Loucy (cell line): ENCODE measurements at regions not wholly inside any gene's neighbourhood (a gene's known extent, or its start where the extent isn't known, plus 50 kb on each side); places are given as distances from the start of the nearest gene placed in this dataset.

Experiments
- H2AFZ ChIP-seq: fragments of 200-600 bp; sonication (generic); 2 replicates; pipeline ENCODE4 v1.6.0; 2016; ENCODE audit warnings: antibody characterized with exemption, mild to moderate bottlenecking, low read length, moderate library complexity
- H3F3A ChIP-seq: fragments of 200-600 bp; 2 replicates; pipeline ENCODE4 v1.6.0; 2016; ENCODE audit warnings: antibody characterized with exemption, low read depth, mild to moderate bottlenecking
- H3K27me3 ChIP-seq: fragments of 200-600 bp; sonication (generic); 2 replicates; pipeline ENCODE4 v1.6.1; 2014; ENCODE audit warnings: low read length, mild to moderate bottlenecking; ENCODE audit not compliant: insufficient read depth, poor library complexity, severe bottlenecking
- H3K36me3 ChIP-seq: fragments of 200-600 bp; sonication (generic); 2 replicates; pipeline ENCODE4 v1.6.1; 2016; ENCODE audit warnings: low read length; ENCODE audit not compliant: insufficient read depth
- H3K4me1 ChIP-seq: fragments of 200-600 bp; sonication (generic); 2 replicates; pipeline ENCODE4 v1.5.1; 2014; ENCODE audit warnings: low read length, mild to moderate bottlenecking; ENCODE audit not compliant: insufficient read depth, poor library complexity, severe bottlenecking
- H3K4me2 ChIP-seq: fragments of 200-600 bp; sonication (generic); 2 replicates; pipeline ENCODE4 v1.6.0; 2014; ENCODE audit warnings: antibody characterized with exemption, low read length, low read depth, mild to moderate bottlenecking; ENCODE audit not compliant: poor library complexity, severe bottlenecking
- H3K4me3 ChIP-seq: fragments of 200-600 bp; sonication (generic); 2 replicates; pipeline ENCODE4 v1.5.1; 2014; ENCODE audit warnings: low read length, mild to moderate bottlenecking, mixed read lengths; ENCODE audit not compliant: poor library complexity, severe bottlenecking
- H3K79me2 ChIP-seq: fragments of 200-600 bp; sonication (generic); 2 replicates; pipeline ENCODE4 v1.6.1; 2014; ENCODE audit warnings: low read length; ENCODE audit not compliant: insufficient read depth
- H3K9ac ChIP-seq: fragments of 200-600 bp; sonication (generic); 2 replicates; pipeline ENCODE4 v1.6.0; 2014; ENCODE audit warnings: mild to moderate bottlenecking, low read depth, low read length, moderate library complexity; ENCODE audit not compliant: poor library complexity, severe bottlenecking
- H3K9me2 ChIP-seq: fragments of 200-600 bp; sonication (generic); replicated peaks from 2 replicates; pipeline ENCODE4 v1.6.1; 2016; ENCODE audit warnings: low read depth, low read length, mixed read lengths
- H3K9me3 ChIP-seq: fragments of 200-600 bp; sonication (generic); 2 replicates; pipeline ENCODE4 v1.6.1; 2014; ENCODE audit warnings: mild to moderate bottlenecking, antibody characterized with exemption, low read length, low read depth; ENCODE audit not compliant: insufficient read depth
- H4K20me1 ChIP-seq: fragments of 200-600 bp; sonication (generic); 2 replicates; pipeline ENCODE4 v1.6.0; 2014; ENCODE audit warnings: antibody characterized with exemption, low read length, mild to moderate bottlenecking; ENCODE audit not compliant: insufficient read depth, poor library complexity, severe bottlenecking
- EZH2phosphoT487 ChIP-seq: fragments of 200-600 bp; IDR thresholded peaks from 2 replicates; pipeline ENCODE4 v1.6.1; 2018; ENCODE audit warnings: antibody characterized with exemption, mild to moderate bottlenecking, moderate library complexity, borderline replicate concordance
- TF ChIP-seq, protein P1 (sequence below): fragments of 200-600 bp; sonication (generic); conservative IDR thresholded peaks from 2 replicates; pipeline ENCODE4 v1.5.1; 2014; ENCODE audit warnings: mild to moderate bottlenecking, antibody characterized with exemption, low read length

DNA sequence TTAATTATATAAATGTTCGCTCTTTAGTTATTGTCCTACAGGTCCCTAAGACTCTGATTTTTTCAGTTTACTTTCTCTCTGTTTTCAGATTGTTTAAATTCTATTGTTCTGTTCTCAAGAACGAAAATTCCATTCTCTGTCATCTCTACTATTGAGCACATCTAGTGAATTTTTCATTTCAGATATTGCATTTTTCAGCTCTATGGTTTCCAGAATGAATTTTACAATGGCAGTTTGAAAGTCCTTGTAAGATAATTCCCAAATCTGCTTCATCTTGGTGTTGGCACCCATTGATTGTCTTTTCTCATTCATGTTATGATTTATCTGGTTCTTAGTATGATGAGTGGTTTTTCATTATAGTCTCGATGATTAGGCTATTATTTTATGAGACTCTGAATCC lies 519.6 kb upstream of the LRFN5 start:
- Histone ChIP-seq H2AFZ (no peak overlapping the region), H3K9me2 (no peaks in the 10 kb centered on the region), H3K9me3 (no peaks in the 10 kb centered on the region), H4K20me1 (no peaks in the 10 kb centered on the region), H3K4me1 (no peaks in the 10 kb centered on the region), H3F3A (no peaks in the 10 kb centered on the region), H3K4me2 (no peak overlapping the region), H3K27me3 (no peaks in the 10 kb centered on the region), H3K79me2 (no peaks in the 10 kb centered on the region), H3K9ac (no peak overlapping the region), H3K36me3 (no peaks in the 10 kb centered on the region), H3K4me3 (no peak overlapping the region)
- TF ChIP-seq, protein P1, sequence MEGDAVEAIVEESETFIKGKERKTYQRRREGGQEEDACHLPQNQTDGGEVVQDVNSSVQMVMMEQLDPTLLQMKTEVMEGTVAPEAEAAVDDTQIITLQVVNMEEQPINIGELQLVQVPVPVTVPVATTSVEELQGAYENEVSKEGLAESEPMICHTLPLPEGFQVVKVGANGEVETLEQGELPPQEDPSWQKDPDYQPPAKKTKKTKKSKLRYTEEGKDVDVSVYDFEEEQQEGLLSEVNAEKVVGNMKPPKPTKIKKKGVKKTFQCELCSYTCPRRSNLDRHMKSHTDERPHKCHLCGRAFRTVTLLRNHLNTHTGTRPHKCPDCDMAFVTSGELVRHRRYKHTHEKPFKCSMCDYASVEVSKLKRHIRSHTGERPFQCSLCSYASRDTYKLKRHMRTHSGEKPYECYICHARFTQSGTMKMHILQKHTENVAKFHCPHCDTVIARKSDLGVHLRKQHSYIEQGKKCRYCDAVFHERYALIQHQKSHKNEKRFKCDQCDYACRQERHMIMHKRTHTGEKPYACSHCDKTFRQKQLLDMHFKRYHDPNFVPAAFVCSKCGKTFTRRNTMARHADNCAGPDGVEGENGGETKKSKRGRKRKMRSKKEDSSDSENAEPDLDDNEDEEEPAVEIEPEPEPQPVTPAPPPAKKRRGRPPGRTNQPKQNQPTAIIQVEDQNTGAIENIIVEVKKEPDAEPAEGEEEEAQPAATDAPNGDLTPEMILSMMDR: no peak
- no peak for TF ChIP-seq EZH2phosphoT487

DNA sequence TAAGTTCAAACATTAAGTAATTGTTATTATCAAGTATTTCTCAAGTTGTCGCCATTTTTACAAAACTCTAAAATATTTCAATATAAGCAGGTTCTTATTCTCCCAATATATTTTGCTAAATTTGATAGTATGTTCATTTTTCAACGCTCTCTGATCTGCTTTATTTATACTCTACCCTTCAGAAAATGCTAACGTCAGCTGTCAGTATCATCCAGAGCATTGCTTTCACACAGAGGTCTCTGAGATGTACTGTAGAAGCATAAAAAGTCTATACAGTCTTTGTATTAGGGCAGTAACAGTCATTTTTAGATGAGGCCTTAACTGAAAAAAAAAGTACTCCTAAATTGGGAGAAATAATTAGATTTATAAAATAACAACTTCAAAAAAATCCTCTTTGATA lies 533.1 kb upstream of the LRFN5 start:
- Histone ChIP-seq H3K4me3 (no peak overlapping the region), H3K36me3 (no peaks in the 10 kb centered on the region), H3K79me2 (no peaks in the 10 kb centered on the region), H3F3A (no peaks in the 10 kb centered on the region), H3K9me3 (no peaks in the 10 kb centered on the region), H4K20me1 (no peaks in the 10 kb centered on the region), H2AFZ (no peak overlapping the region), H3K4me2 (no peak overlapping the region), H3K9me2 (no peaks in the 10 kb centered on the region), H3K27me3 (no peaks in the 10 kb centered on the region), H3K9ac (no peak overlapping the region), H3K4me1 (no peaks in the 10 kb centered on the region)
- TF ChIP-seq, protein P1: no peak
- TF ChIP-seq EZH2phosphoT487: no peak

DNA sequence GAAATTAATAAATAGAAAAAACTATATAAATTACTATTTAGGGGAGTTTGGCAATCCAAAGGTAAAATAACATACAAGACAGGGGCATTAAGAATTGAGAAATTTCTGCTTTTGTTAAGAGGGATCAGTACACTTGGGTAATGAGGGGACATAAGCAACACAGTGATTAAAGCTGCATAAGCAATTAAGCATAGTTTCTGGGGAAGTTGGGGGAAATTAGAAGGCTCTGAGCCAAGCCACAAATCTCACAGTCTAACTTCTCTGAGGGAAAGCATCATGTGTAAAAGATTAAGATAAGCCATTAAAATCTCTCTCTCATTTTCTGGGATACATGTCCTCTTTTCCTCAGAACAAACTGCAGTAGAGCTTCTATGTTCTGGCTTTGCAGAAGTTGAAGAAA lies 533.9 kb upstream of the LRFN5 start:
- H3K4me2 ChIP-seq: no peak overlapping the region
- TF ChIP-seq, protein P1: no peak
- TF ChIP-seq EZH2phosphoT487: no peak
- H2AFZ ChIP-seq: no peak overlapping the region

More for the DNA sequence above, 533.9 kb upstream of the LRFN5 start:
- H4K20me1 ChIP-seq: no peaks in the 10 kb centered on the region
- no peak overlapping the region for H3K9ac ChIP-seq
- no peaks in the 10 kb centered on the region for H3K4me1 ChIP-seq
- H3K79me2 ChIP-seq: no peaks in the 10 kb centered on the region
- H3K9me2 ChIP-seq: no peaks in the 10 kb centered on the region
- no peaks in the 10 kb centered on the region for H3K9me3 ChIP-seq
- no peak overlapping the region for H3K4me3 ChIP-seq
- H3F3A ChIP-seq: no peaks in the 10 kb centered on the region
- H3K36me3 ChIP-seq: no peaks in the 10 kb centered on the region
- H3K27me3 ChIP-seq: no peaks in the 10 kb centered on the region
